Transverse colon (tissue), 4 donors: ENCODE measurements at regions not wholly inside any gene's neighbourhood (a gene's known extent, or its start where the extent isn't known, plus 50 kb on each side); places are given as distances from the start of the nearest gene placed in this dataset.
"Not testable (repeated sequence)": the region's sequence is repeated elsewhere in the genome, so short reads cannot be mapped to it uniquely, and the experiment has no call there.

Experiments
- POLR2A ChIP-seq: fragments of 450-650 bp; IDR thresholded peaks from one replicate; pipeline ENCODE4 v1.6.1; 2016; ENCODE audit warnings: antibody characterized with exemption, mild to moderate bottlenecking, moderate library complexity
- POLR2AphosphoS5 ChIP-seq, 3 donors: sonication (generic); formaldehyde crosslinking; IDR thresholded peaks; one replicate each; pipeline ENCODE4 v1.6.1; 2016; ENCODE audit warnings: antibody characterized with exemption in 3 of 3
- TF ChIP-seq, protein P1 (sequence below), 5 experiments: fragments of 200-600 bp in 3 of 5; fragments of 450-650 bp in 2 of 5; sonication (generic) in 3 of 5; IDR thresholded peaks; 1 replicate in 2 of 5; 2 replicates in 3 of 5; pipeline ENCODE4 v1.5.1; 2016 to 2017; ENCODE audit warnings: antibody characterized with exemption in 5 of 5, inconsistent platforms in 3 of 5, mild to moderate bottlenecking in 2 of 5, moderate library complexity in 1 of 5

DNA sequence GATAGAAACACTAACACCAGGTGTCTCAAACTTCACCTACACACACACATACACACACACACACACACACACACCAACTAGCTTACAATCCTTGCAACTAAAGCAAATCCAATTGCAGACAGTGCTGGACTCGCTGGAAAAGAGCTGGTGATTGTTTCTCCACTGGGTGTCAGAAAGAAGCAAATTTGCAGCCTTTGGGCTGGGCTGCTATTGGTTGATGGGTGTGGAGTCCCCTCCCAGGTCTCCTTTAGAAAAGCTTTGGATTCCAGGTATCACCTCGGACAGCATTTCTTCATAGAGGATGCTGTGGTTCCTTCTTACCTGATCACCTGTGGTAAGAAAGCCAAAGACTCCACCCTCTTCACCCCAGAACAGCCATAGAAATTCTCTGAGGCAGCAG is 307.5 kb downstream of the SPATA31A6 start:
- TF ChIP-seq, protein P1, sequence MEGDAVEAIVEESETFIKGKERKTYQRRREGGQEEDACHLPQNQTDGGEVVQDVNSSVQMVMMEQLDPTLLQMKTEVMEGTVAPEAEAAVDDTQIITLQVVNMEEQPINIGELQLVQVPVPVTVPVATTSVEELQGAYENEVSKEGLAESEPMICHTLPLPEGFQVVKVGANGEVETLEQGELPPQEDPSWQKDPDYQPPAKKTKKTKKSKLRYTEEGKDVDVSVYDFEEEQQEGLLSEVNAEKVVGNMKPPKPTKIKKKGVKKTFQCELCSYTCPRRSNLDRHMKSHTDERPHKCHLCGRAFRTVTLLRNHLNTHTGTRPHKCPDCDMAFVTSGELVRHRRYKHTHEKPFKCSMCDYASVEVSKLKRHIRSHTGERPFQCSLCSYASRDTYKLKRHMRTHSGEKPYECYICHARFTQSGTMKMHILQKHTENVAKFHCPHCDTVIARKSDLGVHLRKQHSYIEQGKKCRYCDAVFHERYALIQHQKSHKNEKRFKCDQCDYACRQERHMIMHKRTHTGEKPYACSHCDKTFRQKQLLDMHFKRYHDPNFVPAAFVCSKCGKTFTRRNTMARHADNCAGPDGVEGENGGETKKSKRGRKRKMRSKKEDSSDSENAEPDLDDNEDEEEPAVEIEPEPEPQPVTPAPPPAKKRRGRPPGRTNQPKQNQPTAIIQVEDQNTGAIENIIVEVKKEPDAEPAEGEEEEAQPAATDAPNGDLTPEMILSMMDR (IDR thresholded peaks at IDR 0.05), result not testable (repeated sequence)
- TF ChIP-seq POLR2AphosphoS5 (IDR thresholded peaks at IDR 0.05); POLR2A: not testable (repeated sequence)
